IMR-90 (cell line): ENCODE measurements at regions not wholly inside any gene's neighbourhood (a gene's known extent, or its start where the extent isn't known, plus 50 kb on each side); places are given as distances from the start of the nearest gene placed in this dataset.

Source experiments
- ATAC-seq: fragments of 200-7000 bp; cut with Tn5 transposase; 2 replicates; pipeline ENCODE4 v1.9.1; 2020; ENCODE audit warnings: low read depth, mild to moderate bottlenecking, moderate library complexity
- BruUV-seq: library from RNA; stranded (reverse); fragments of 400-500 nt; replicated peaks from 2 replicates; lab custom pipeline; 2021; lab: Mats Ljungman, UMichigan
- CTCF ChIA-PET: fragments of 300-600 bp; formaldehyde crosslinking; extraction: SDS; loops from one replicate; lab custom pipeline; 2021; ENCODE audit warnings: antibody characterized with exemption; lab: Yijun Ruan, JAX
- POLR2A ChIA-PET: fragments of 300-600 bp; sonication (Branson Sonifier 250); formaldehyde crosslinking; loops from one replicate; lab custom pipeline; 2022; ENCODE audit warnings: antibody characterized with exemption; ENCODE audit not compliant: unreplicated experiment; lab: Charles Lee
- DNase-seq: peaks from one replicate; pipeline ENCODE4 v3.0.0; 2013
- H2AFZ ChIP-seq: replicated peaks from 2 replicates; pipeline ENCODE3; 2013; ENCODE audit warnings: low read length, mild to moderate bottlenecking; ENCODE audit not compliant: poor library complexity
- H2AK5ac ChIP-seq: 2 replicates; pipeline ENCODE4 v1.6.1; 2013; ENCODE audit warnings: low read depth, low read length, inconsistent platforms
- H2AK9ac ChIP-seq: replicated peaks from 2 replicates; pipeline ENCODE3; 2013; ENCODE audit warnings: mild to moderate bottlenecking, low read depth, low read length, moderate library complexity; ENCODE audit not compliant: poor library complexity
- H2BK120ac ChIP-seq: 2 replicates; pipeline ENCODE4 v1.6.1; 2013; ENCODE audit warnings: low read depth, low read length, inconsistent platforms
- H2BK15ac ChIP-seq: 3 replicates; pipeline ENCODE4 v1.6.1; 2013; ENCODE audit warnings: low read depth, low read length, inconsistent platforms
- H2BK20ac ChIP-seq: 2 replicates; pipeline ENCODE4 v1.6.1; 2013; ENCODE audit warnings: low read depth, mild to moderate bottlenecking, inconsistent platforms, low read length, moderate library complexity
- H2BK5ac ChIP-seq: 2 replicates; pipeline ENCODE4 v1.6.1; 2013; ENCODE audit warnings: mild to moderate bottlenecking, low read depth, low read length, inconsistent platforms; ENCODE audit not compliant: poor library complexity, severe bottlenecking
- H3K14ac ChIP-seq: replicated peaks from 2 replicates; pipeline ENCODE4 v1.6.1; 2013; ENCODE audit warnings: low read depth, low read length, inconsistent platforms
- H3K18ac ChIP-seq: 2 replicates; pipeline ENCODE4 v1.6.1; 2013; ENCODE audit warnings: low read depth, low read length, control low read depth
- H3K23ac ChIP-seq: 2 replicates; pipeline ENCODE4 v1.6.1; 2013; ENCODE audit warnings: low read depth, low read length, inconsistent platforms
- H3K27ac ChIP-seq: 2 replicates; pipeline ENCODE4 v1.5.1; 2013; ENCODE audit warnings: mild to moderate bottlenecking, control low read depth, low read length; ENCODE audit not compliant: insufficient read depth
- H3K27me3 ChIP-seq: 2 replicates; pipeline ENCODE4 v1.6.1; 2013; ENCODE audit warnings: low read length; ENCODE audit not compliant: control insufficient read depth, insufficient read depth
- H3K36me3 ChIP-seq: 2 replicates; pipeline ENCODE4 v1.6.1; 2013; ENCODE audit warnings: low read length, mixed read lengths; ENCODE audit not compliant: control insufficient read depth, insufficient read depth
- H3K4ac ChIP-seq: 2 replicates; pipeline ENCODE4 v1.6.1; 2013; ENCODE audit warnings: low read depth, low read length, inconsistent platforms
- H3K4me1 ChIP-seq: 2 replicates; pipeline ENCODE4 v1.6.1; 2013; ENCODE audit warnings: low read length, mixed read lengths; ENCODE audit not compliant: control insufficient read depth, insufficient read depth
- H3K4me2 ChIP-seq: 2 replicates; pipeline ENCODE4 v1.6.1; 2013; ENCODE audit warnings: low read depth, mild to moderate bottlenecking, control low read depth, low read length, moderate library complexity
- H3K4me3 ChIP-seq: 2 replicates; pipeline ENCODE4 v1.5.1; 2013; ENCODE audit warnings: low read depth, mild to moderate bottlenecking, control low read depth, low read length, moderate library complexity; ENCODE audit not compliant: insufficient read depth
- H3K56ac ChIP-seq: 2 replicates; pipeline ENCODE4 v1.6.1; 2013; ENCODE audit warnings: low read length, inconsistent platforms; ENCODE audit not compliant: insufficient read depth; ENCODE audit errors: extremely low read depth
- H3K79me1 ChIP-seq, 2 experiments: 2 replicates each; pipeline ENCODE4 v1.6.1; 2013; ENCODE audit warnings: low read length in 2 of 2, inconsistent platforms in 1 of 2, low read depth in 1 of 2
- H3K9ac ChIP-seq: 2 replicates; pipeline ENCODE4 v1.6.1; 2013; ENCODE audit warnings: low read depth, low read length, control low read depth
- H3K9me1 ChIP-seq: 2 replicates; pipeline ENCODE4 v1.6.1; 2013; ENCODE audit warnings: low read length, inconsistent platforms; ENCODE audit not compliant: insufficient read depth
- H3K9me3 ChIP-seq: 2 replicates; pipeline ENCODE4 v1.6.1; 2013; ENCODE audit warnings: low read length; ENCODE audit not compliant: control insufficient read depth, insufficient read depth
- H4K20me1 ChIP-seq: 2 replicates; pipeline ENCODE4 v1.6.1; 2013; ENCODE audit warnings: low read length, inconsistent platforms; ENCODE audit not compliant: insufficient read depth
- H4K5ac ChIP-seq: 2 replicates; pipeline ENCODE4 v1.6.1; 2013; ENCODE audit warnings: mild to moderate bottlenecking, low read depth, low read length, control low read depth
- H4K8ac ChIP-seq, 2 experiments: 2 replicates each; pipeline ENCODE4 v1.6.1; 2013; ENCODE audit warnings: low read depth in 2 of 2, low read length in 2 of 2, control low read depth in 1 of 2, inconsistent platforms in 1 of 2
- H4K91ac ChIP-seq: 2 replicates; pipeline ENCODE4 v1.6.1; 2013; ENCODE audit warnings: low read depth, low read length, inconsistent platforms; ENCODE audit not compliant: insufficient read depth
- MAZ ChIP-seq: IDR thresholded peaks from 2 replicates; pipeline ENCODE4 v1.6.1; 2012; ENCODE audit warnings: low read depth, mild to moderate bottlenecking, low read length, improper control_type of control experiment, moderate library complexity, borderline replicate concordance
- MXI1 ChIP-seq: IDR thresholded peaks from 2 replicates; pipeline ENCODE4 v1.6.1; 2012; ENCODE audit warnings: low read depth, mild to moderate bottlenecking, low read length, moderate library complexity, borderline replicate concordance
- NFE2L2 ChIP-seq: fragments of 150-350 bp; IDR thresholded peaks from 2 replicates; pipeline ENCODE4 v1.6.1; 2016; ENCODE audit warnings: low read depth, mild to moderate bottlenecking, low read length
- POLR2A ChIP-seq: IDR thresholded peaks from 2 replicates; pipeline ENCODE4 v1.6.1; 2012; ENCODE audit warnings: mild to moderate bottlenecking, low read depth, low read length
- RAD21 ChIP-seq: IDR thresholded peaks from 2 replicates; pipeline ENCODE4 v1.6.1; 2012; ENCODE audit warnings: low read length, improper control_type of control experiment
- WGBS, 2 experiments: methylation state at CpG; one replicate each; pipeline versions ENCODE4 v1.1.5 to v1.1.7; 2013; ENCODE audit warnings: missing lambda C conversion rate in 2 of 2; ENCODE audit not compliant: insufficient read length in 1 of 2; ENCODE audit errors: extremely low coverage in 2 of 2; 5-methylcytosine and 5-hydroxymethylcytosine counted together
- dilution Hi-C: fragments of 300-500 bp; cut with HindIII; formaldehyde crosslinking; loops from one replicate; pipeline ENCODE4 v1.14.3; 2018; ENCODE audit warnings: low sequenced_read_pairs; ENCODE audit not compliant: unreplicated experiment
- in situ Hi-C: fragments of 300-500 bp; cut with MboI; formaldehyde crosslinking; loops from 3 replicates; pipeline ENCODE4 v1.14.3; 2019; ENCODE audit warnings: low sequenced_read_pairs, inconsistent platforms, mixed read lengths
- intact Hi-C: fragments of 100-400 bp; cut with micrococcal nuclease; formaldehyde crosslinking; loops from 2 replicates; pipeline ENCODE4 v1.10.0; 2022
- TF ChIP-seq, protein P1 (sequence below): fragments of 150-350 bp; IDR thresholded peaks from 2 replicates; pipeline ENCODE4 v1.6.1; 2017; ENCODE audit warnings: mild to moderate bottlenecking, antibody characterized with exemption, low read length, low read depth
- TF ChIP-seq, protein P2 (sequence below): fragments of 150-350 bp; IDR thresholded peaks from 2 replicates; pipeline ENCODE4 v1.6.1; 2016; ENCODE audit warnings: low read depth, mild to moderate bottlenecking, low read length, moderate library complexity, borderline replicate concordance

GRCh38 chr7:13278020-13278419 is 590.6 kb downstream of the ARL4A start:
- H2BK20ac ChIP-seq, result no peak overlapping the region
- H3K4ac ChIP-seq, result no peak overlapping the region
- H2AFZ ChIP-seq, result no peak overlapping the region
- no peak overlapping the region for H3K4me3 ChIP-seq
- no peak overlapping the region for H2BK5ac ChIP-seq
- ATAC-seq, result no peak
- no peak overlapping the region for H2BK15ac ChIP-seq
- H2AK9ac ChIP-seq, result no peak overlapping the region
- H3K56ac ChIP-seq, result no peak overlapping the region
- H3K4me1 ChIP-seq, result no peaks in the 10 kb centered on the region
- no peak overlapping the region for H3K18ac ChIP-seq
- no peak overlapping the region for H3K9ac ChIP-seq
- no peaks in the 10 kb centered on the region for H4K20me1 ChIP-seq
- no peaks in the 10 kb centered on the region for H3K79me1 ChIP-seq
- H4K91ac ChIP-seq, result no peak overlapping the region
- H4K5ac ChIP-seq, result no peak overlapping the region
- no peak overlapping the region for H2BK120ac ChIP-seq
- in situ Hi-C loops, result loop anchor here (5.0 to 25.0 kb wide), 2 partner anchors 459 to 1414 kb away; no protein-coding TSS in a partner anchor
- no peak overlapping the region for H3K14ac ChIP-seq
- no peaks in the 10 kb centered on the region for H3K9me1 ChIP-seq
- CTCF ChIA-PET, result interaction anchor here (1.1 kb wide), 1 partner anchor 1413 kb away, joined by 6 read pairs; no protein-coding TSS in a partner anchor
- no peaks in the 10 kb centered on the region for H3K36me3 ChIP-seq
- TF ChIP-seq, protein P1, sequence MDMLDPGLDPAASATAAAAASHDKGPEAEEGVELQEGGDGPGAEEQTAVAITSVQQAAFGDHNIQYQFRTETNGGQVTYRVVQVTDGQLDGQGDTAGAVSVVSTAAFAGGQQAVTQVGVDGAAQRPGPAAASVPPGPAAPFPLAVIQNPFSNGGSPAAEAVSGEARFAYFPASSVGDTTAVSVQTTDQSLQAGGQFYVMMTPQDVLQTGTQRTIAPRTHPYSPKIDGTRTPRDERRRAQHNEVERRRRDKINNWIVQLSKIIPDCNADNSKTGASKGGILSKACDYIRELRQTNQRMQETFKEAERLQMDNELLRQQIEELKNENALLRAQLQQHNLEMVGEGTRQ, result no peak
- TF ChIP-seq POLR2A (no peak), MAZ (no peak), RAD21 (no peak), MXI1 (no peak), NFE2L2 (no peak)
- TF ChIP-seq, protein P2, sequence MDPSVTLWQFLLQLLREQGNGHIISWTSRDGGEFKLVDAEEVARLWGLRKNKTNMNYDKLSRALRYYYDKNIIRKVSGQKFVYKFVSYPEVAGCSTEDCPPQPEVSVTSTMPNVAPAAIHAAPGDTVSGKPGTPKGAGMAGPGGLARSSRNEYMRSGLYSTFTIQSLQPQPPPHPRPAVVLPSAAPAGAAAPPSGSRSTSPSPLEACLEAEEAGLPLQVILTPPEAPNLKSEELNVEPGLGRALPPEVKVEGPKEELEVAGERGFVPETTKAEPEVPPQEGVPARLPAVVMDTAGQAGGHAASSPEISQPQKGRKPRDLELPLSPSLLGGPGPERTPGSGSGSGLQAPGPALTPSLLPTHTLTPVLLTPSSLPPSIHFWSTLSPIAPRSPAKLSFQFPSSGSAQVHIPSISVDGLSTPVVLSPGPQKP, result no peak
- no peak overlapping the region for H3K27ac ChIP-seq
- no peaks in the 10 kb centered on the region for H3K9me3 ChIP-seq
- no peak overlapping the region for H3K23ac ChIP-seq
- H3K4me2 ChIP-seq, result no peak overlapping the region
- DNase-seq, result no peak
- H3K27me3 ChIP-seq, result no peaks in the 10 kb centered on the region
- dilution Hi-C loops, result no loop called here
- intact Hi-C loops, result no loop called here
- BruUV-seq, result no TSS peak
- POLR2A ChIA-PET, result no interaction called here
- H4K8ac ChIP-seq, result no peak overlapping the region
- no peak overlapping the region for H2AK5ac ChIP-seq
- no CpG with 5 or more reads among the region's 3 CpGs for WGBS, 2 experiments
